ENCODE measurements at regions not wholly inside any gene's neighbourhood (a gene's known extent, or its start where the extent isn't known, plus 50 kb on each side); places are given as distances from the start of the nearest gene placed in this dataset.

DNA sequence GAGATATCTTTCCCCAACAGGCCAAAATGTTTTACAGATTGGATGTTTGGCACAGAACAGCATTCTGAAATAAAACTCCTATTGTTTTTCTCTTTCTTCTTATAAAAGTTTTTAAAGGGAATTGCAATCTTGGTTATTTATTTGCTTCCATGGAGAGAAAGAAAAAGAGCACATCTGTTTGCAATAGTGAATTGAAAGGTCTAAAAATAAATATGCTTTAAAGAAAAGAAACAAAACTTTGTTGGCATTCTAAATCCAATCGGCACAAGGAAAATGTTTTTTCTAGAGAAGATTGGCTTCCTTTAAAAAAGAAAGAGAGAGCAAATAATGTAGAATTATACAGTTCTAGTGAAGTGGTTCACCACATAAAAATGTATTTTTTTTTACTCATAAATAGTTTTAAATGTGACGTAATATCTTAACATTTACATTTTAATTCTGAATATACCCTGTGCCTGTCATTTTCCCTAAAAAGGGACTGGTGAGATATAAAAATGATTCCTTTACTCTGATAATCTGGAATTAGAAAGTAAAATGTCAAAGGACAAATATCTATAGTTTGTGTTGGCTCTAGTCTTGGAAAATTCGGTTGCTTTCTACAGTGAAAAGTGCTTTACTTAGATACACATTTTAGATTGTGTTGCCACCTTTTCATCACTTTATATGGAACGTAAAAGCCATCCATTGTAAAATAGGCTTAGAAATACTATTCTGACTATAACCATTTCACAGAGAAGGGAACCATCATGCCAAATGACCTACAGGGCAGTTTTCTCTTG, 257.4 kb upstream of the CBLB start:
- TF ChIP-seq, protein P1, sequence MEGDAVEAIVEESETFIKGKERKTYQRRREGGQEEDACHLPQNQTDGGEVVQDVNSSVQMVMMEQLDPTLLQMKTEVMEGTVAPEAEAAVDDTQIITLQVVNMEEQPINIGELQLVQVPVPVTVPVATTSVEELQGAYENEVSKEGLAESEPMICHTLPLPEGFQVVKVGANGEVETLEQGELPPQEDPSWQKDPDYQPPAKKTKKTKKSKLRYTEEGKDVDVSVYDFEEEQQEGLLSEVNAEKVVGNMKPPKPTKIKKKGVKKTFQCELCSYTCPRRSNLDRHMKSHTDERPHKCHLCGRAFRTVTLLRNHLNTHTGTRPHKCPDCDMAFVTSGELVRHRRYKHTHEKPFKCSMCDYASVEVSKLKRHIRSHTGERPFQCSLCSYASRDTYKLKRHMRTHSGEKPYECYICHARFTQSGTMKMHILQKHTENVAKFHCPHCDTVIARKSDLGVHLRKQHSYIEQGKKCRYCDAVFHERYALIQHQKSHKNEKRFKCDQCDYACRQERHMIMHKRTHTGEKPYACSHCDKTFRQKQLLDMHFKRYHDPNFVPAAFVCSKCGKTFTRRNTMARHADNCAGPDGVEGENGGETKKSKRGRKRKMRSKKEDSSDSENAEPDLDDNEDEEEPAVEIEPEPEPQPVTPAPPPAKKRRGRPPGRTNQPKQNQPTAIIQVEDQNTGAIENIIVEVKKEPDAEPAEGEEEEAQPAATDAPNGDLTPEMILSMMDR (IDR thresholded peaks at IDR 0.05; ENCODE audit: insufficient read depth, low read length): no peak
- TF ChIP-seq GABPA (IDR thresholded peaks at IDR 0.05; ENCODE audit: low read depth): no peak

All from HL-60 (cell line).